SW480 (cell line): ENCODE measurements at regions not wholly inside any gene's neighbourhood (a gene's known extent, or its start where the extent isn't known, plus 50 kb on each side); places are given as distances from the start of the nearest gene placed in this dataset.

ENCODE experiments used
- DNase-seq: peaks from one replicate; pipeline ENCODE4 v3.0.0-alpha.2; 2016; ENCODE audit warnings: low spot score

- no peak for DNase-seq
Measured at GRCh38 chr2:13884291-13884976, 748.1 kb upstream of the LRATD1 start.

GRCh38 chr2:13901526-13901925, 731.0 kb upstream of the LRATD1 start:
- no peak for DNase-seq

GRCh38 chr2:13905831-13906230, 726.7 kb upstream of the LRATD1 start:
- DNase-seq: no peak

GRCh38 chr2:13916066-13916465, 716.5 kb upstream of the LRATD1 start:
- no peak for DNase-seq

GRCh38 chr2:13917958-13918357, 714.6 kb upstream of the LRATD1 start:
- DNase-seq: peak; percentile 1

- no peak for DNase-seq
Measured at GRCh38 chr2:13919981-13920382, 712.5 kb upstream of the LRATD1 start.

- no peak for DNase-seq
Measured at GRCh38 chr2:13921245-13921644, 711.3 kb upstream of the LRATD1 start.

GRCh38 chr2:13923823-13924222, 708.7 kb upstream of the LRATD1 start:
- no peak for DNase-seq

- DNase-seq: no peak
Measured at GRCh38 chr2:13942111-13942510, 690.4 kb upstream of the LRATD1 start.

- no peak for DNase-seq
Measured at GRCh38 chr2:13950761-13951160, 681.8 kb upstream of the LRATD1 start.

GRCh38 chr2:13968811-13969210, 663.7 kb upstream of the LRATD1 start:
- no peak for DNase-seq

GRCh38 chr2:13986119-13986720, 646.3 kb upstream of the LRATD1 start:
- no peak for DNase-seq

GRCh38 chr2:13996527-13996926, 636.0 kb upstream of the LRATD1 start:
- DNase-seq: no peak

GRCh38 chr2:14011190-14011589, 621.3 kb upstream of the LRATD1 start:
- no peak for DNase-seq

GRCh38 chr2:14015113-14015630, 617.3 kb upstream of the LRATD1 start:
- DNase-seq: no peak

GRCh38 chr2:14016289-14016955, 616.1 kb upstream of the LRATD1 start:
- DNase-seq: no peak

GRCh38 chr2:14018620-14019019, 613.9 kb upstream of the LRATD1 start:
- DNase-seq: no peak

GRCh38 chr2:14023558-14023957, 609.0 kb upstream of the LRATD1 start:
- no peak for DNase-seq

GRCh38 chr2:14039134-14039533, 593.4 kb upstream of the LRATD1 start:
- no peak for DNase-seq

- DNase-seq: no peak
Measured at GRCh38 chr2:14047491-14047890, 585.0 kb upstream of the LRATD1 start.

- DNase-seq: peak; percentile 94
Measured at GRCh38 chr2:14051401-14051800, 581.1 kb upstream of the LRATD1 start.

- no peak for DNase-seq
Measured at GRCh38 chr2:14053105-14053504, 579.4 kb upstream of the LRATD1 start.

- no peak for DNase-seq
Measured at GRCh38 chr2:14064346-14064745, 568.2 kb upstream of the LRATD1 start.
